Activated CD8-positive, alpha-beta memory T cell treated with anti-CD3 and anti-CD28 coated beads, Interleukin-2, amount 10 ng/mL, durations not matched to agents 7 days and 5 days (primary cell): ENCODE measurements at regions not wholly inside any gene's neighbourhood (a gene's known extent, or its start where the extent isn't known, plus 50 kb on each side); places are given as distances from the start of the nearest gene placed in this dataset.
"Not testable (repeated sequence)": the region's sequence is repeated elsewhere in the genome, so short reads cannot be mapped to it uniquely, and the experiment has no call there.

Source experiments
- ATAC-seq: fragments of 150-1000 bp; cut with Tn5 transposase; one replicate; pipeline ENCODE4 v1.10.0; 2021; ENCODE audit warnings: moderate library complexity
- CTCF ChIA-PET: fragments of 350-600 bp; sonication (Branson Sonifier 250); formaldehyde crosslinking; loops from one replicate; lab custom pipeline; 2021; ENCODE audit warnings: antibody characterized with exemption; lab: Charles Lee
- DNase-seq: peaks from one replicate; pipeline ENCODE4 v3.0.0-alpha.2; 2020
- H3K27ac Mint-ChIP-seq: one replicate; pipeline ENCODE4 v1.8.0; 2021; ENCODE audit warnings: mild to moderate bottlenecking, mixed read lengths
- H3K27me3 Mint-ChIP-seq: one replicate; pipeline ENCODE4 v1.8.0; 2021; ENCODE audit warnings: mixed read lengths
- H3K36me3 Mint-ChIP-seq: one replicate; pipeline ENCODE4 v1.8.0; 2021; ENCODE audit warnings: mild to moderate bottlenecking, mixed read lengths
- H3K4me1 Mint-ChIP-seq: one replicate; pipeline ENCODE4 v1.8.0; 2021; ENCODE audit warnings: mixed read lengths
- H3K4me3 Mint-ChIP-seq: one replicate; pipeline ENCODE4 v1.8.0; 2021; ENCODE audit warnings: mild to moderate bottlenecking, moderate library complexity, mixed read lengths
- H3K9me3 Mint-ChIP-seq: one replicate; pipeline ENCODE4 v1.8.0; 2022; ENCODE audit warnings: low read depth, mixed read lengths

DNA sequence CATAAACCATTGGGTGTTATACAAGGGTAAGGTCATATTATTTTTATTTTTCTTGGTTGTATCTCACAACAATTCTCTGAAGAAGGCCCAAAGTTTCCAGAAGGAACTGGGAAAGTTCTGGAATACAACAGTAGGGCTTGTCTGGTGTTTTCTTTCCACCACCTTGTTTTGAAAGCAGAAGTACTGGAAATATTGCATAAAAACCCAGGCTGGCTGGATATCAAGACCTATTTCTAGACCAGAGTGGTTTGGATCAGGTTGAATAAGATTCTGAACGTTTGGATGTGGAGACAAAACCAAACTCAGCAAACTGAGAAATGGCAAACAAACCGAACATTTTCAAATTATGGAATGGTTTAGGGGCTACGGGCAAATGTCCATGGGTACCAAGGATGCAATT is 182.6 kb upstream of the FZD8 start:
- no peaks in the 10 kb centered on the region for H3K4me1 Mint-ChIP-seq
- no peak overlapping the region for H3K4me3 Mint-ChIP-seq
- no peaks in the 10 kb centered on the region for H3K36me3 Mint-ChIP-seq
- H3K27ac Mint-ChIP-seq = no peak overlapping the region
- CTCF ChIA-PET = no interaction called here
- DNase-seq (no peak), ATAC-seq (no peak)
- no peaks in the 10 kb centered on the region for H3K27me3 Mint-ChIP-seq
- peaks cover 2% of the 10 kb centered on the region for H3K9me3 Mint-ChIP-seq

DNA sequence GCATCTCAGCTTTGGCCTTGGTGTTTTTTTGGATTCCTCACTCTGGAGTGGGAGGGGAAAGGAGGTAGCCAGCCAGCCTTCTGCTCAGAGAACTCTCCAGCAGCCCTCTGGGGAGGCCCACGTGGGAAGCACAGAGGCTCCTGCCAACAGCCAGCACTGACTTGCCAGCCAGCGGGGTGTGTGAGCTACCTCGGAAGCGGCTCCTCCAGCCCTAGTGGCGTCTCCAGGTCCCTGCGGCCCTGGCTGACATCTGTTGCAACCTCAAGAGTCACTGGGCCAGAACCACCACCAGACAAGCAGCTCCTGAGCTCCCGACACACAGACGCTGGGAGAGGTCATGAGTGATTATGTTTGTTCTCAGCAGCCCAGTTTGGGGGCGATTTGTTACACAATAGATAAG is 180.2 kb upstream of the FZD8 start:
- no peaks in the 10 kb centered on the region for H3K36me3 Mint-ChIP-seq
- ATAC-seq (no peak), DNase-seq (no peak)
- CTCF ChIA-PET = no interaction called here
- H3K4me3 Mint-ChIP-seq = no peak overlapping the region
- peaks cover 2% of the 10 kb centered on the region for H3K9me3 Mint-ChIP-seq
- no peaks in the 10 kb centered on the region for H3K27me3 Mint-ChIP-seq
- H3K27ac Mint-ChIP-seq = no peak overlapping the region
- H3K4me1 Mint-ChIP-seq = no peaks in the 10 kb centered on the region

DNA sequence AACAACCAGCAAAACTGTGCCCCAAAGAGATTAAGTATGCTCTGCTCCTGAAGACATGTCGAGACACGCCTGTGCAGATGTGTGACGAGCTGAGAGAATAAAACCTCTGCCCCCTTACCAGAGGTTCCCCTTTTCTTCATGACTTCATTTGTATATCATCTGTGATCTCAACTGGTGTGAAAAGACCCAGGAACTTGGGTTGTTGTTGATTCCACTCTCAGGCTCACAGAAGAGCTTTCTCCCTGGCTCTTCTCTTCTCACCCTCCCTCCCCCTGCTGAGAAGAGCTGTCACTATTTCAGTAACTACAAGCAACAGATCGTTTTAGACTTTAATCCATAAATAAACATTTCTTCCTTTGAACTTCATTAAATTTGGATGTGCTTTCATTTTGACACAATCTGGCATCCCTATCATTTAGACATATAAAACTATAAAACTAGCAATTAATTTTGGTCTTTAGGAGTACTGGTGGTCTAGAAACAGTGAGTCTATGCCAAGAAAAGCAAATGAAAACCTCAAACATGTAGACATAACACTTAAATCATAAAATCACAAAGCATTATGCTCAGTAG is 179.3 kb upstream of the FZD8 start:
- Mint-ChIP-seq H3K36me3 (no peaks in the 10 kb centered on the region), H3K4me3 (no peak overlapping the region), H3K9me3 (peaks cover 2% of the 10 kb centered on the region), H3K4me1 (no peaks in the 10 kb centered on the region), H3K27me3 (no peaks in the 10 kb centered on the region), H3K27ac (no peak overlapping the region)
- ATAC-seq (no peak), DNase-seq (no peak)
- CTCF ChIA-PET = no interaction called here

DNA sequence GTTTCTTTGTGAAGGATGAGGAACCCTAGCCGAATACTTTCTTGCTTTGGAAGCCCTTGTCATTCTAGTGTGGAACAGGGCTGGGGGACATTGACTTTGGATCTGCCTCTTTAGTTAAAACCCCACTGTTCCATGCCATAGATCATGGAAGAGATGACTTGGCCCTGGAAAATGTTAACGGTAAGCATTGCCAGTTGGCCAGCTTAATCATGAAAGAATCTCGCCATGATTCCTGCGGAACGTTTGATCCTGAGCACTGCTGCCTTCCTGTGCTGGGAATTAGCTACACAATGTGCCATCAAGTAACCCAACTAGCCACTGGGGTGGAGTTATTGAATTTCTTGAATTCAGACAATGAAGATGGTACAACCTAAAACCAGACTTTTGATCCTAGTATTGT is 177.6 kb upstream of the FZD8 start:
- H3K4me3 Mint-ChIP-seq = no peak overlapping the region
- peaks cover 4% of the 10 kb centered on the region for H3K9me3 Mint-ChIP-seq
- DNase-seq (no peak), ATAC-seq (no peak)
- no peaks in the 10 kb centered on the region for H3K4me1 Mint-ChIP-seq
- no peak overlapping the region for H3K27ac Mint-ChIP-seq
- no peaks in the 10 kb centered on the region for H3K27me3 Mint-ChIP-seq
- CTCF ChIA-PET = no interaction called here
- H3K36me3 Mint-ChIP-seq = no peaks in the 10 kb centered on the region

DNA sequence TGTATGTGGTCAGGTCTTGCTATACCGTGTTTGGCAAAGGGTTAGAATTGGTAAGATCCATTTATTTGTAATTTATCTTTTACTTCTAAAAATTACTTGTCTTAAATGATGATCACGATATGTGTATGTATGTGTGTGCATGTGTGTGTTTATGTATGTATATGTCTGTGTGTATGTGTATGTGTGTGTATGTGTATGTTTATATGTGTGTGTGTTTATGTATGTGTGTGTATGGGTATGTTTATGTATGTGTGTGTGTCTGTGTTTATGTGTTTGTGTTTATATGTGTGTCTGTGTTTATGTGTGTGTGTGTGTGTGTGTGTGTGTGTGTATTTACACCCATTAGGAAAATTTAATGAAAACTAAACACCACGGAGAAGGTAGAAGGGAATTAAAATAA is 176.9 kb upstream of the FZD8 start:
- CTCF ChIA-PET = no interaction called here
- no peak overlapping the region for H3K27ac Mint-ChIP-seq
- no peak overlapping the region for H3K4me3 Mint-ChIP-seq
- no peaks in the 10 kb centered on the region for H3K27me3 Mint-ChIP-seq
- H3K4me1 Mint-ChIP-seq = no peaks in the 10 kb centered on the region
- no peaks in the 10 kb centered on the region for H3K36me3 Mint-ChIP-seq
- H3K9me3 Mint-ChIP-seq = peaks cover 4% of the 10 kb centered on the region
- DNase-seq (no peak), ATAC-seq (no peak)

DNA sequence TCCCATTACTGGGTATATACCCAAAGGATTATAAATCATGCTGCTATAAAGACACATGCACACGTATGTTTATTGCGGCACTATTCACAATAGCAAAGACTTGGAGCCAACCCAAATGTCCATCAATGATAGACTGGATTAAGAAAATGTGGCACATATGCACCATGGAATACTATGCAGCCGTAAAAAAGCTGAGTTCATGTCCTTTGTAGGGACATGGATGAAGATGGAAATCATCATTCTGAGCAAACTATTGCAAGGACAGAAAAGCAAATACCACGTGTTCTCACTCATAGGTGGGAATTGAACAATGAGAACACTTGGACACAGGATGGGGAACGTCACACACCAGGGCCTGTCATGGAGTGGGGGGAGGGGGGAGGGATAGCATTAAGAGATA is 175.0 kb upstream of the FZD8 start:
- not testable (repeated sequence) for H3K4me3 Mint-ChIP-seq

DNA sequence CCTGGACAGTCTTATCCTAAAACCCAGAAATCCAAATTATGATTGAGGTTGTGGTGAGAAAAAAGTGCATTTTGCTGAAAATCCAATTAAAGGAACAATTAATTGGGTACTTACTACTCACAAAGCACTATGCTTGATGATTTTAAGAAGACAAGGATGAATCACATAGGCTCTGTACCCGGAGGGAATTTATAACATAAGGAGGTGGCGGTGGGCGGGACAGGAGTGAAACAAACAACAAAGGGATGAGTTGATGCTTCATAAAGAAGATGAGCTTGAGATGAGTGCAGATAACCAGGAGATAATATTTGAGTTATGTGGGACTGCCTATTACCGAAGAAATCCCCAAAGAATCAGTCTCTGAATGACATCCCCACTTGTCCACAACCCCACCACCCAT is 171.1 kb upstream of the FZD8 start:
- H3K27me3 Mint-ChIP-seq = no peaks in the 10 kb centered on the region
- DNase-seq (no peak), ATAC-seq (no peak)
- no peak overlapping the region for H3K27ac Mint-ChIP-seq
- H3K9me3 Mint-ChIP-seq = peaks cover 4% of the 10 kb centered on the region
- H3K4me3 Mint-ChIP-seq = no peak overlapping the region
- H3K36me3 Mint-ChIP-seq = no peaks in the 10 kb centered on the region
- H3K4me1 Mint-ChIP-seq = no peaks in the 10 kb centered on the region
- CTCF ChIA-PET = no interaction called here

More for the DNA sequence above, 175.0 kb upstream of the FZD8 start:
- H3K36me3 Mint-ChIP-seq, ATAC-seq, CTCF ChIA-PET, DNase-seq, H3K27me3 Mint-ChIP-seq, H3K4me1 Mint-ChIP-seq, H3K27ac Mint-ChIP-seq, H3K9me3 Mint-ChIP-seq: not testable (repeated sequence)

DNA sequence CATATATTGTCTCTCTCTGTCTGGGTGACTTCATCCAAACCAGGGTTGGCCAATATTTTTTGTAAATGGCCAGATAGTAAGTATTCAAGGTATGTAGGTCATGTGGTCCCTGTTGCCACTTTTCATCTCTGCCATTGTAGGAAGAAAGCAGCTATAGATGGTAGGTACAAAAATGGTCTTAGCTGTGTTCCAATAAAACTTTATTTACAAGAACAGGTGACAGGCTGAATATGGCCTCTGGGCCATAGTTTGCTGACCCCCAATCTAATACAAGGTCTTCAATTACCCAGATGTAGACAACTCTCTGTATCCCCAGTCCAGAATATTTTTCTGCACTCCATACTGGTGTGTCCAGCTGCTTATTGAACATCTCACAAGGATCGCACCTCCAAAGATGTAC is 166.2 kb upstream of the FZD8 start:
- H3K4me1 Mint-ChIP-seq = no peaks in the 10 kb centered on the region
- CTCF ChIA-PET = no interaction called here
- H3K27ac Mint-ChIP-seq = no peak overlapping the region
- no peak overlapping the region for H3K4me3 Mint-ChIP-seq
- H3K9me3 Mint-ChIP-seq = peaks cover 2% of the 10 kb centered on the region
- H3K27me3 Mint-ChIP-seq = no peaks in the 10 kb centered on the region
- H3K36me3 Mint-ChIP-seq = no peaks in the 10 kb centered on the region
- ATAC-seq (no peak), DNase-seq (no peak)

DNA sequence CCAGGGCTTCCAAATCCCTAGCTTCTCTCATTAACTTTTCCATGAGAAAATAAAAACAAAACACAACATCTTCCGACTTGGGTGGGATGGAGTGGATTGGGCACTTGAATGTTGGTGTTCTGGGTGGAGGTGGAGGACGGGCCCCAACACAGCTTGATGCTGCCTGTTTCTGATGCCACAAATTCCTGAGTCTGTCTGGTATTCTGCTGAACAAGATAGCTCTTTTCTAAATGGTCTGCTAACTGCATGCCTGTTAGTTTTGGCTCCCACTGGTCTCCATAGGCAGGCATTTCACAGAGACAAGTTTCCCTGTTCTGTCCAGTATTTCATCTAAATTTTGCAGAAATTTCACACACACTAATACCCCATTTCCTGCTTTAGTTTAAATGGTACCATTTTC is 160.9 kb upstream of the FZD8 start:
- H3K9me3 Mint-ChIP-seq = no peaks in the 10 kb centered on the region
- H3K4me1 Mint-ChIP-seq = no peaks in the 10 kb centered on the region
- CTCF ChIA-PET = no interaction called here
- no peaks in the 10 kb centered on the region for H3K36me3 Mint-ChIP-seq
- H3K27me3 Mint-ChIP-seq = no peaks in the 10 kb centered on the region
- H3K4me3 Mint-ChIP-seq = no peak overlapping the region
- DNase-seq (no peak), ATAC-seq (no peak)
- no peak overlapping the region for H3K27ac Mint-ChIP-seq

DNA sequence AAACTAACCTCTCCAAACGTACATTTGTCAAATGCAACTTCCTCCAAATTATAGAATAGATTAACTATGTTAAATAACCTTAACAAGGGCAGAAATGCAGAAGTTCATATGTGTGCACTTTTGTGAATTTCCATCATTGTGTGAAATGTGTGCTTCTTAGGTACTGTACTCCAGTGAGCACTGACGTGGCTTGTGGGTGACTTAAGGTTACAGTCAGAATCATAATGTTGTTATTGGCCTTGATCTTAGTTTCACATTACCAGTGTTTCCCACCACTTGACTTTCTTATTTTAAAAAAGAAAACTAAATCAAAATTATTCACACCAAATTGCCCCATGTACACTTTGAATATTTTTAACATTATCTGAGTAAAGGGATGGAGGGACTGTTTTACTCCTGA is 155.1 kb upstream of the FZD8 start:
- Mint-ChIP-seq H3K4me1 (no peaks in the 10 kb centered on the region), H3K27me3 (no peaks in the 10 kb centered on the region), H3K36me3 (no peaks in the 10 kb centered on the region), H3K27ac (no peak overlapping the region), H3K9me3 (no peaks in the 10 kb centered on the region), H3K4me3 (no peak overlapping the region)
- no peak for ATAC-seq
- DNase-seq = no peak
- CTCF ChIA-PET = no interaction called here

DNA sequence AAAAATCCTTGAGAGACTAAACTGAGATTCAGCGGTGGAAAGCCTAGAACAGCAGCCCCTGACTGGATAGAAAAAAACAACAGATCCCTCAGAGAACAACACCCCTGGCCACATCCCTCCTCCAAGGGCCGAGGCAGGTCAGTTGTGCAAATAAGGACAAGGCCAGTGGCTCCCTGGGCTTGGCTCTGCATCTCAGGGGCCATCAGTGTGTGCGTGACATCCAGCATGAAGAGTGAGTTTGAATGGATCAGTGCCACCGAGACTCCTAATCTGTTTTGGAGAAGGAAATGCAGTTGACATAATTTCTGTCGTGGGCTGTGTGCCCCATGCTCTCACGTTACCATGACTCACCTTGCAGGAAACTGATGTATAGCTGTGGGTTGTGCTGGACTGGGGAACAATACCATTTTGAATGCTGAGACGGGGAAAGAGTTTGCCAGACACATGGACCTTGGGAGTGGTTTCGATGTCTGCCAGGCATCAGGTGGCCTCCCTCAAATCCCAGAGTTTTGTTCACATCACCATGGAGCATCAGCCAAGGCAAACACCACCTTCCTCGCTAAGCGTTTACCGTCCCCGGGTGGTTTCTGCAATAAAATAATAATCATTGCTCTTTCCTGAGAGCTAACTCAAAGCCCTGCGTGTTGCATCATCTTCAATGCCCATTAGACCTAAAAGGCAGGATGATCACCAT is 153.2 kb upstream of the FZD8 start:
- no peaks in the 10 kb centered on the region for H3K27me3 Mint-ChIP-seq
- ATAC-seq (no peak), DNase-seq (no peak)
- no peaks in the 10 kb centered on the region for H3K9me3 Mint-ChIP-seq
- CTCF ChIA-PET = no interaction called here
- no peaks in the 10 kb centered on the region for H3K4me1 Mint-ChIP-seq
- H3K27ac Mint-ChIP-seq = no peak overlapping the region
- H3K4me3 Mint-ChIP-seq = no peak overlapping the region
- no peaks in the 10 kb centered on the region for H3K36me3 Mint-ChIP-seq

DNA sequence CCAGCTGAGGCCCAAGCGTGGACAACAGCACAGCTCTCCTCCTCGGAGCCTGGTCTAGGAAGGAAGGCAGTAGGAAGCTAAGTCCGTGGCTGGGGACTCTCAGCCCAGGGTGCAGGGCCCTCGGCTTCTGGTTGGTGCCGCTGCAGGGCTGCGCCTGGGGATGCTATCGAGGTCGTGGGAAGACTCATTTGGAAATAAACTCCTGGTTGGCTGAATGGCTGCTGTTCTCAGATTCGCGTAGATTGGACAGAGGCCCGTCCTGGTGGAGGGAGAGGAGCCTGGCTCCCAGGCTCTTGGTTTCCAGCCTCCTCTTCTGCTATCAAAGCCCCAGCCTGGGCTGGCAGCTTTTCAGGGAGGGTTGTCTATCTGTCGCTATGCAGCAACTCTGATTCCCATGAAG is 152.6 kb upstream of the FZD8 start:
- H3K4me3 Mint-ChIP-seq = no peak overlapping the region
- no peak for ATAC-seq
- H3K9me3 Mint-ChIP-seq = no peaks in the 10 kb centered on the region
- no peak for DNase-seq
- no peaks in the 10 kb centered on the region for H3K4me1 Mint-ChIP-seq
- CTCF ChIA-PET = no interaction called here
- H3K36me3 Mint-ChIP-seq = no peaks in the 10 kb centered on the region
- H3K27ac Mint-ChIP-seq = no peak overlapping the region
- no peaks in the 10 kb centered on the region for H3K27me3 Mint-ChIP-seq

DNA sequence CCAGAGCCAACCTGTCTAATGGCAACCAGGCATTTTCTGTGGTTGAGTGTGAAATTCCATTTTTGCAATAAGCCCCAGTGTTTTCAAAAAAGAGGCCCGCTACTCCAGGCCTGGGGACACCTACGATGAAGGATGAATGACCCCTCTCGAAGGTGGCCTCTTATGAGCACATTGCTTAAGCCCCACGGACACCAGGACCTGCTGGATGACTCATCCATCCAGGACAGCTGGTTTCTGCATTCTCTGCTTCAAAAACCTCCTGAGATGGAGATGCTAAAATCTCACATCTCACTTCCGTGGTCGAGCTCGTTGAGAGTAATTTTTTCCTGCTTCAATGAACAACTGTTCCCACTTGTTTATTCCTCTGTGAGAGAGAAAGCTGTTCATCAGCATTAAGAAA is 150.2 kb upstream of the FZD8 start:
- H3K4me1 Mint-ChIP-seq = no peaks in the 10 kb centered on the region
- H3K9me3 Mint-ChIP-seq = no peaks in the 10 kb centered on the region
- H3K27me3 Mint-ChIP-seq = no peaks in the 10 kb centered on the region
- CTCF ChIA-PET = no interaction called here
- no peak for ATAC-seq
- DNase-seq = no peak
- H3K4me3 Mint-ChIP-seq = no peak overlapping the region
- H3K27ac Mint-ChIP-seq = no peak overlapping the region
- no peaks in the 10 kb centered on the region for H3K36me3 Mint-ChIP-seq

DNA sequence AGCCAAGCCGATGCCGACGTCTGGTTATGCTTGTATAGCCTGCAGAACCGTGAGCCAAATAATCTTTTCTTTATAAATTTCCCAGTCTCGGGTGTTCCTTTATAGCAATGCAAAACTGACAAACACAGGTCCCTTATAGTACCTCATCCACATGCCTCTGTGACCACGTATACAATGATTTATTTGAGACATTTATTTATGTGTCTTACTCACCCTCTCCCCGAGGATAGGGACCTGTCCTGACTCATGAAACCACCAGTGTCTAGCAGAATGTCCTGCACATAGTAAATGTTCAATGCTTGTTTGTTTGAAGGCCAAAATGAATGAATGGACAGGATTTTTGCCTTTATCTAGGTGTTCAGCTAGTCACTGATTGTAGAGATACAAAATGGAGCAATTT is 147.9 kb upstream of the FZD8 start:
- Mint-ChIP-seq H3K4me1 (no peaks in the 10 kb centered on the region), H3K4me3 (no peak overlapping the region), H3K27me3 (no peaks in the 10 kb centered on the region), H3K9me3 (peaks cover 3% of the 10 kb centered on the region), H3K36me3 (no peaks in the 10 kb centered on the region), H3K27ac (no peak overlapping the region)
- no peak for DNase-seq
- CTCF ChIA-PET = no interaction called here
- no peak for ATAC-seq

DNA sequence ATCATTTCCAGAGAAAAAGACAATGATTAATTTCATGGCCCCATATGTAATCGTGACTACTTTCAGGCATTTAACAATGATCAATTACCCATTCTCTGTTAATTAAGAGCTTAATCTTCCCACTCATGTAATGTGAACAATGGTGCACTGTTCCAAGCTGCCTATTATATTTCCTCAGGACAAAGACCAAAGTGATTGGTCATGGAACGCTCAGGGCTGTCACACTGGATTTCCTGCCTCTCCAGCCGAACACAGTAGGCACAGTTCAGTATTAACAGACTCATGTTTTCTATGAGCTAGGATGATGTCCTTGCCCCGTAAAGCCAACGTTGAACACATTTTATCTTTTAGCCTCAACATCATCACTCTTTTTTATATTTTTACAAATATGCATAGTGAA is 142.7 kb upstream of the FZD8 start:
- no peaks in the 10 kb centered on the region for H3K4me1 Mint-ChIP-seq
- H3K36me3 Mint-ChIP-seq = no peaks in the 10 kb centered on the region
- H3K9me3 Mint-ChIP-seq = peaks cover 3% of the 10 kb centered on the region
- DNase-seq (no peak), ATAC-seq (no peak)
- CTCF ChIA-PET = no interaction called here
- no peak overlapping the region for H3K27ac Mint-ChIP-seq
- H3K27me3 Mint-ChIP-seq = no peaks in the 10 kb centered on the region
- no peak overlapping the region for H3K4me3 Mint-ChIP-seq
